Coronary artery (tissue), 2 donors: ENCODE measurements at regions not wholly inside any gene's neighbourhood (a gene's known extent, or its start where the extent isn't known, plus 50 kb on each side); places are given as distances from the start of the nearest gene placed in this dataset.
A peak's percentile ranks its signal among the peaks of the same experiment; 100 is the strongest.
"Not testable (repeated sequence)": the region's sequence is repeated elsewhere in the genome, so short reads cannot be mapped to it uniquely, and the experiment has no call there.

Experiments
- DNase-seq: peaks from one replicate; pipeline ENCODE4 v3.0.0-alpha.2; 2017; ENCODE audit warnings: low spot score
- H3K27ac ChIP-seq, 2 donors: fragments of 200-600 bp; sonication (generic); one replicate each; pipeline ENCODE4 v1.5.1; 2016 to 2019
- H3K4me3 ChIP-seq: fragments of 200-600 bp; sonication (generic); 2 replicates; pipeline ENCODE4 v1.5.1; 2016; ENCODE audit warnings: mild to moderate bottlenecking, moderate library complexity
- TF ChIP-seq, protein P1 (sequence below): fragments of 200-600 bp; sonication (generic); IDR thresholded peaks from one replicate; pipeline ENCODE4 v1.5.1; 2019; ENCODE audit warnings: antibody characterized with exemption

DNA sequence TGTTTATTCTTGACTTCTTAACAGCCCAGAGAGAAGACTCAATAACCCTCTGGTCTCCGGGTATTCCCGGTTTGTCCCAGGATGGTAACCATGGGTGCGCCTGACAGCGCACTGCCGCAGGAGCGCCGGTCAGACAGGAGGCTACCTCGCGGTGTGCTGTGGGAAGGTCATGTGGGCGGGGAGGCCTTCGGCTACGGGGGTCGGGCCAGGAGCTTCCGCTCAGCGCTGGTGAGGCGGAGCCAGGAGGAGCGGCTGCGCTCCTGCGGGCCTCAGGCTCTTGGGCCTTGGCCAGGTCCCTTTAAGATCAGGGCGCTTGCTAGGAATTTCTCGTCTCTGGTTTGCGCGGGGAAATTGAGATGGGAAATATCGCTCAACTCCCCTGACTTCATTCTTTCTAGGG is 182.3 kb upstream of the NDN start:
- no peak overlapping the region for H3K4me3 ChIP-seq
- TF ChIP-seq, protein P1, sequence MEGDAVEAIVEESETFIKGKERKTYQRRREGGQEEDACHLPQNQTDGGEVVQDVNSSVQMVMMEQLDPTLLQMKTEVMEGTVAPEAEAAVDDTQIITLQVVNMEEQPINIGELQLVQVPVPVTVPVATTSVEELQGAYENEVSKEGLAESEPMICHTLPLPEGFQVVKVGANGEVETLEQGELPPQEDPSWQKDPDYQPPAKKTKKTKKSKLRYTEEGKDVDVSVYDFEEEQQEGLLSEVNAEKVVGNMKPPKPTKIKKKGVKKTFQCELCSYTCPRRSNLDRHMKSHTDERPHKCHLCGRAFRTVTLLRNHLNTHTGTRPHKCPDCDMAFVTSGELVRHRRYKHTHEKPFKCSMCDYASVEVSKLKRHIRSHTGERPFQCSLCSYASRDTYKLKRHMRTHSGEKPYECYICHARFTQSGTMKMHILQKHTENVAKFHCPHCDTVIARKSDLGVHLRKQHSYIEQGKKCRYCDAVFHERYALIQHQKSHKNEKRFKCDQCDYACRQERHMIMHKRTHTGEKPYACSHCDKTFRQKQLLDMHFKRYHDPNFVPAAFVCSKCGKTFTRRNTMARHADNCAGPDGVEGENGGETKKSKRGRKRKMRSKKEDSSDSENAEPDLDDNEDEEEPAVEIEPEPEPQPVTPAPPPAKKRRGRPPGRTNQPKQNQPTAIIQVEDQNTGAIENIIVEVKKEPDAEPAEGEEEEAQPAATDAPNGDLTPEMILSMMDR, result no peak

DNA sequence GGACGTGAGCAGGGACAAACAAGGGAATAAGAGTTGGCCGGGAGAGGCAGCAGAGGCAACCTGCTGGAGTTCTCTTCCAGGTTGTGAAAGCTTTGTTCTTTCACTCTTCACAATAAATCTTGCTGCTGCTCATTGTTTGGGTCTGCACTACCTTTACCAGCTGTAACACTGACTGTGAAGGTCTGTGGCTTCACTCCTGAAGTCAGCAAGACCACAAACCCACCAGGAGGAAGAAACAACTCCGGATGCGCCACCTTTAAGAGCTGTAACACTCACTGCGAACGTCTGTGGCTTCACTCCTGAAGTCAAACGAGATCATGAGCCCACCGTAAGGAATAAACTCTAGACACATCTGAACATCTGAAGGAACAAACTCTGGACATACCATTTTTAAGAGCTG is 186.5 kb upstream of the NDN start:
- not testable (repeated sequence) for DNase-seq, H3K4me3 ChIP-seq, H3K27ac ChIP-seq

More for the DNA sequence above, 182.3 kb upstream of the NDN start:
- no peak overlapping the region for H3K27ac ChIP-seq
- DNase-seq, result no peak

- no peak for DNase-seq
- TF ChIP-seq, protein P1, result peak; percentile 27
Observed at GRCh38 chr15:23877502-23878412, 190.7 kb upstream of the NDN start.

GRCh38 chr15:23881291-23881690 is 194.2 kb upstream of the NDN start:
- TF ChIP-seq, protein P1, result no peak
- Histone ChIP-seq H3K4me3 (no peak overlapping the region), H3K27ac (no peak overlapping the region)
- no peak for DNase-seq

More at GRCh38 chr15:23877502-23878412, 190.7 kb upstream of the NDN start:
- H3K4me3 ChIP-seq, result no peak overlapping the region
- H3K27ac ChIP-seq, result no peak overlapping the region

DNA sequence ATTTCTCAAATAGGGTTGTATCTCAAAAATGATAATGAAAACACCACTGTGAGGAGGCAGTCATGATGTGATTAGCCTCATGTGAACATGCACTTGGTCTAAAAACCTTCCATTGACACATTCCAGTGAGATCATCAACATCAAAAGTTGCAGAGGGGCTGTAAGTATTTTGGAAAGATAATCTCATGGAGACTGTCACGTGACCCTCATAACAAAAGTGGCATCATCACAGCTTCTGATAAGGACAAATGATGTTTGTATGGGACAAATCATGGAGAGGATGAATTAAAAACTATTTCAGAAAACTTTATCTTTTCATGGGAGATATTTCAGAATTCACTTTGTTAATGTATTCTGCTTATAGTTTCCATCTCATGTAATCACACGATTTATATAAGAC is 203.1 kb upstream of the NDN start:
- Histone ChIP-seq H3K27ac (no peak overlapping the region), H3K4me3 (no peak overlapping the region)
- TF ChIP-seq, protein P1, result no peak
- no peak for DNase-seq

DNA sequence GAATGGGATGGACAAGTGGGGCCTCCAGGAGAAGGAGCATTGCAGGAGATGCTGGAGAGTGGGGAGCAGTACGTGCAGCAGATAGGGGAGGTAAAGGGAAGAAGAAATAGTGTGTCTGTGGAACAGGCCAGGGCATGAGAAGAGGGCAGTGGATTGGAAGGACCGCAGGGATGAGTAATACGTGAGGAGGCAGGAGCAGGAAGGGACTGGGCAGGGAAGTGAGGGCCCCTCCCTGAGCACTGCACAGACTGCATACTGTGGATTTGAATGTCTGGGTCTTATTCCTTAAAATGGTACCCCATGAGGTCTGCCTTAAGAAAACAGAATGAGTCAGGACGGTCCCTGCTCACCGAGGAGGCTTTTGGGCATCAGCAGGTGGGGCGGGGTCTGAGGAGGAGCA is 210.0 kb upstream of the NDN start:
- TF ChIP-seq, protein P1, result no peak

DNA sequence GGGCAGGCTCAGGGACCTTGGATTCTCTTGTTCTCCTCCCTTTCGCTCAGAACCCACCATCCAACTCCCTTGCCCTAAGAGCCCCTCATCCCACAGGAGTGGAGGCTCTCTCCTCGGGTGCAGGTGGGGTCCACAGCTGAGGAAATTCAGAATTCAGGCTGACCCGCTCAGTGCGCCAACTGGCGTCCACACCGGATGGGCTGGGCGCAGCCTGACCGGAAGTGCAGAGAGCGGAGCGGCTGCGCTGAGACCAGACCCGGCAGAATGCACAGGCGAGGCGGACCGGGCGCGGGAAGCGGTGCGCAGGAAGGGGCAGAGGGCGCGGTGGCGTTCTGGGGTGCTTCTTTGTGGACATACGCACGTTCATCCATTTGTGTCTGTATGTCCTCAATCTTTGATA is 210.4 kb upstream of the NDN start:
- no peak overlapping the region for H3K27ac ChIP-seq
- TF ChIP-seq, protein P1, result no peak
- no peak for DNase-seq
- peak overlapping the region; percentile 38 for H3K4me3 ChIP-seq

More for the DNA sequence above, 210.0 kb upstream of the NDN start:
- H3K27ac ChIP-seq, result no peak overlapping the region
- DNase-seq, result no peak
- H3K4me3 ChIP-seq, result peak overlapping the region; percentile 38
